Loucy (cell line): ENCODE measurements at regions not wholly inside any gene's neighbourhood (a gene's known extent, or its start where the extent isn't known, plus 50 kb on each side); places are given as distances from the start of the nearest gene placed in this dataset.

ENCODE experiments used
- H2AFZ ChIP-seq: fragments of 200-600 bp; sonication (generic); 2 replicates; pipeline ENCODE4 v1.6.0; 2016; ENCODE audit warnings: antibody characterized with exemption, mild to moderate bottlenecking, low read length, moderate library complexity
- H3F3A ChIP-seq: fragments of 200-600 bp; 2 replicates; pipeline ENCODE4 v1.6.0; 2016; ENCODE audit warnings: antibody characterized with exemption, low read depth, mild to moderate bottlenecking
- H3K27me3 ChIP-seq: fragments of 200-600 bp; sonication (generic); 2 replicates; pipeline ENCODE4 v1.6.1; 2014; ENCODE audit warnings: low read length, mild to moderate bottlenecking; ENCODE audit not compliant: insufficient read depth, poor library complexity, severe bottlenecking
- H3K36me3 ChIP-seq: fragments of 200-600 bp; sonication (generic); 2 replicates; pipeline ENCODE4 v1.6.1; 2016; ENCODE audit warnings: low read length; ENCODE audit not compliant: insufficient read depth
- H3K4me1 ChIP-seq: fragments of 200-600 bp; sonication (generic); 2 replicates; pipeline ENCODE4 v1.5.1; 2014; ENCODE audit warnings: low read length, mild to moderate bottlenecking; ENCODE audit not compliant: insufficient read depth, poor library complexity, severe bottlenecking
- H3K4me2 ChIP-seq: fragments of 200-600 bp; sonication (generic); 2 replicates; pipeline ENCODE4 v1.6.0; 2014; ENCODE audit warnings: antibody characterized with exemption, low read length, low read depth, mild to moderate bottlenecking; ENCODE audit not compliant: poor library complexity, severe bottlenecking
- H3K4me3 ChIP-seq: fragments of 200-600 bp; sonication (generic); 2 replicates; pipeline ENCODE4 v1.5.1; 2014; ENCODE audit warnings: low read length, mild to moderate bottlenecking, mixed read lengths; ENCODE audit not compliant: poor library complexity, severe bottlenecking
- H3K79me2 ChIP-seq: fragments of 200-600 bp; sonication (generic); 2 replicates; pipeline ENCODE4 v1.6.1; 2014; ENCODE audit warnings: low read length; ENCODE audit not compliant: insufficient read depth
- H3K9ac ChIP-seq: fragments of 200-600 bp; sonication (generic); 2 replicates; pipeline ENCODE4 v1.6.0; 2014; ENCODE audit warnings: mild to moderate bottlenecking, low read depth, low read length, moderate library complexity; ENCODE audit not compliant: poor library complexity, severe bottlenecking
- H3K9me2 ChIP-seq: fragments of 200-600 bp; sonication (generic); replicated peaks from 2 replicates; pipeline ENCODE4 v1.6.1; 2016; ENCODE audit warnings: low read depth, low read length, mixed read lengths
- H3K9me3 ChIP-seq: fragments of 200-600 bp; sonication (generic); 2 replicates; pipeline ENCODE4 v1.6.1; 2014; ENCODE audit warnings: mild to moderate bottlenecking, antibody characterized with exemption, low read length, low read depth; ENCODE audit not compliant: insufficient read depth
- H4K20me1 ChIP-seq: fragments of 200-600 bp; sonication (generic); 2 replicates; pipeline ENCODE4 v1.6.0; 2014; ENCODE audit warnings: antibody characterized with exemption, low read length, mild to moderate bottlenecking; ENCODE audit not compliant: insufficient read depth, poor library complexity, severe bottlenecking
- EZH2phosphoT487 ChIP-seq: fragments of 200-600 bp; IDR thresholded peaks from 2 replicates; pipeline ENCODE4 v1.6.1; 2018; ENCODE audit warnings: antibody characterized with exemption, mild to moderate bottlenecking, moderate library complexity, borderline replicate concordance
- TF ChIP-seq, protein P1 (sequence below): fragments of 200-600 bp; sonication (generic); conservative IDR thresholded peaks from 2 replicates; pipeline ENCODE4 v1.5.1; 2014; ENCODE audit warnings: mild to moderate bottlenecking, antibody characterized with exemption, low read length

DNA sequence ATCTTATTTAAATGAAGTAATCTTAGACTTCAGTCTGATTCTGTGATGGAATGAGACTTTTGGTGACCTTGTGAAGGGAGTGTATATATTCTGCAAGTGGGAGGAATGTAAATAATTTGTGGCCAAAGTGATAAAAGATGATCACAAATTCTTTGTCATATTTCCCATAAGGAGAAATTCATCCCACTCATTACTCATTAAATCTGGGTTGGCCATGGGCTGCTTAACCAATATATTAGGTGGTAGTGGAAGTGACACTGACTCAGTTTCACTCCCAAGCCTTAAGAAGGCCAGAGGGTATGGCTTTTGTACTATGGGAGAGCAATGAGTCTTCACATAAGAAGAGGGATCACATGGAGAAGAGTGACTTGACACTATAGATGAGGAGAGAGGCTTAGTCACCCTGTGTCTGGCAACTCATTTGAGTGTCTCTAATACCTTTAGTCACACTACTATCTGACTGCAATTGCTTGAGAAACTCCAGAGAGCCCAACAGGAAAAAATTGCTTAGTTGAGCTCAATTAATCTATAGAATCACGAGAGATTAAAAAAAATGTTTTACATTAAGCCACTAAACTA lies 408.2 kb upstream of the PITX2 start:
- TF ChIP-seq, protein P1, sequence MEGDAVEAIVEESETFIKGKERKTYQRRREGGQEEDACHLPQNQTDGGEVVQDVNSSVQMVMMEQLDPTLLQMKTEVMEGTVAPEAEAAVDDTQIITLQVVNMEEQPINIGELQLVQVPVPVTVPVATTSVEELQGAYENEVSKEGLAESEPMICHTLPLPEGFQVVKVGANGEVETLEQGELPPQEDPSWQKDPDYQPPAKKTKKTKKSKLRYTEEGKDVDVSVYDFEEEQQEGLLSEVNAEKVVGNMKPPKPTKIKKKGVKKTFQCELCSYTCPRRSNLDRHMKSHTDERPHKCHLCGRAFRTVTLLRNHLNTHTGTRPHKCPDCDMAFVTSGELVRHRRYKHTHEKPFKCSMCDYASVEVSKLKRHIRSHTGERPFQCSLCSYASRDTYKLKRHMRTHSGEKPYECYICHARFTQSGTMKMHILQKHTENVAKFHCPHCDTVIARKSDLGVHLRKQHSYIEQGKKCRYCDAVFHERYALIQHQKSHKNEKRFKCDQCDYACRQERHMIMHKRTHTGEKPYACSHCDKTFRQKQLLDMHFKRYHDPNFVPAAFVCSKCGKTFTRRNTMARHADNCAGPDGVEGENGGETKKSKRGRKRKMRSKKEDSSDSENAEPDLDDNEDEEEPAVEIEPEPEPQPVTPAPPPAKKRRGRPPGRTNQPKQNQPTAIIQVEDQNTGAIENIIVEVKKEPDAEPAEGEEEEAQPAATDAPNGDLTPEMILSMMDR: no peak
- TF ChIP-seq EZH2phosphoT487: no peak

DNA sequence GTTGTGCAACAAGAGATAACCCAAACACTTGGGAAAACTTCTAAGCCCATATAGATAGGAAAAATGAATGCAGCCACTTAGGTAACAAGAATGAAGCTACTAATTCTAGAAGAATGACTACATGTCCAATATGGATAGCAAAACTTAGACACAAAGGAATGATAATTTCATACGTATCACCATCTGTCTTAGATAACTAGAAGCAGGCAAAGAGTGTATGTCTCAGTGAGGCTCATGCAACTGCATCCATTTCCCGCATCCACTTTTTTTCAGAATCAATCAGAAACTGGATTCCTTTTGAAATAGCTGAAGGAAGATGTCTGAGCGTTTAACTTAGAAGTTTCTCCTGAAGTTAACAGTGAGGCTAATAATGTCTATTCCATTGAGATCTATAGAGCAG lies 408.7 kb upstream of the PITX2 start:
- H3K79me2 ChIP-seq: no peaks in the 10 kb centered on the region
- H3F3A ChIP-seq: no peaks in the 10 kb centered on the region
- H3K4me2 ChIP-seq: no peak overlapping the region
- no peaks in the 10 kb centered on the region for H3K9me3 ChIP-seq
- H3K36me3 ChIP-seq: no peaks in the 10 kb centered on the region
- no peaks in the 10 kb centered on the region for H4K20me1 ChIP-seq
- TF ChIP-seq, protein P1: no peak
- TF ChIP-seq EZH2phosphoT487: no peak
- no peaks in the 10 kb centered on the region for H3K9me2 ChIP-seq
- H3K27me3 ChIP-seq: no peaks in the 10 kb centered on the region
- no peak overlapping the region for H2AFZ ChIP-seq
- H3K4me1 ChIP-seq: no peaks in the 10 kb centered on the region
- H3K9ac ChIP-seq: no peak overlapping the region
- H3K4me3 ChIP-seq: no peak overlapping the region

More for the DNA sequence above, 408.2 kb upstream of the PITX2 start:
- Histone ChIP-seq H3K9me2 (no peaks in the 10 kb centered on the region), H3K9me3 (no peaks in the 10 kb centered on the region), H3K27me3 (no peaks in the 10 kb centered on the region), H3F3A (no peaks in the 10 kb centered on the region), H3K79me2 (no peaks in the 10 kb centered on the region), H3K36me3 (no peaks in the 10 kb centered on the region), H3K4me3 (no peak overlapping the region), H3K4me1 (no peaks in the 10 kb centered on the region), H3K9ac (no peak overlapping the region), H3K4me2 (no peak overlapping the region), H2AFZ (no peak overlapping the region), H4K20me1 (no peaks in the 10 kb centered on the region)

DNA sequence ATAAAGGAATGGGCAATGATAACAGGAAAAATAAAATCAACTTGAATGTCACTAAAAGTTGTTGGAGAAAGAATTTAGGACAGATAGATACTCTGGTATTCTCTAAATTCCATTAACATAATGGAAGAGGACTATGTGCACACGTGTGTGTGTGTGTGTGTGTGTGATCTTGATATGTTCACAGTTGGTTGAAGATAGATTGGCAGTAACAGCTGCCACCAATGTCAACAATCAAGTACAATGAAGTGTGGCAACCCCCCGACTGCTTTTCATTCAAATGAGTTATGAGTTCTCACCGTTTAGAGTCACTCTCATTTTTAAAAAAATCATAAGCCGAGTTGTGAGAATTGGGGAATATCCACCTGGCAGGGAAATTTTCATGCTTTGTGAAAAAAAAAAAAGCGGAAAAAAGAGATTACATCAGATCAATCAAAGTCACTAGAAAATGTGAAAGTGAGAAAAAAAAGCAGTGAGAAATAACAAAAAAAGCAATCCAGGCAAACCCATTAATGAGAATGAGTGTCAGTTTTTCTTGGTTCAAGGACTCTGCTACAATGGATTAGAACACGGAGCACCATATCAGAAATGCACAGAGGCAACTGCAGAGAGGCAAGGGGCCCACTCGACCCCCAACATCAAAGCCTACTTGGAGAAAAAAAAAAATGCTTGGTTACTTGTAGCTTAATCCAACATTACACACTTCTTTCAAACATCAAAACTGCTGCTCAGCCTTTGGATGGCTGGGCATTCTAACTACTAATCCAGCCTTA lies 414.9 kb upstream of the PITX2 start:
- Histone ChIP-seq H3K4me2 (no peak overlapping the region), H3K4me3 (no peak overlapping the region), H3K36me3 (no peaks in the 10 kb centered on the region), H2AFZ (no peak overlapping the region), H3K79me2 (no peaks in the 10 kb centered on the region), H3K9ac (no peak overlapping the region), H3K9me3 (no peaks in the 10 kb centered on the region), H4K20me1 (no peaks in the 10 kb centered on the region), H3F3A (no peaks in the 10 kb centered on the region), H3K27me3 (no peaks in the 10 kb centered on the region), H3K9me2 (no peaks in the 10 kb centered on the region), H3K4me1 (no peaks in the 10 kb centered on the region)
- TF ChIP-seq, protein P1: no peak
- no peak for TF ChIP-seq EZH2phosphoT487
